ENCODE measurements at regions not wholly inside any gene's neighbourhood (a gene's known extent, or its start where the extent isn't known, plus 50 kb on each side); places are given as distances from the start of the nearest gene placed in this dataset.

- no peaks in the 10 kb centered on the region for H3K36me3 Mint-ChIP-seq
- ATAC-seq (peak; percentile 15 to 53 (median 47)), DNase-seq (peak; percentile 52 to 57)
- WGBS (ENCODE audit: insufficient coverage) = 29% methylated on average over 35 of the region's 35 CpGs
- TF ChIP-seq CTCF (IDR thresholded peaks at IDR 0.05) = no peak
- H3K27me3 Mint-ChIP-seq (ENCODE audit: low read depth in 2 of 2) = no peaks in the 10 kb centered on the region
- H3K4me1 Mint-ChIP-seq = peaks cover 36 to 62% of the 10 kb centered on the region in 2 donors
- H3K9me3 Mint-ChIP-seq = no peaks in the 10 kb centered on the region
- peaks cover 17% of the 10 kb centered on the region for H3K36me3 ChIP-seq (ENCODE audit: control insufficient read depth, insufficient read depth, low read length)
- peak overlapping the region; percentile 63 for H3K4me3 Mint-ChIP-seq
- peak overlapping the region; percentile 67 for H3K27ac ChIP-seq (ENCODE audit: low read length)
- H3K27ac Mint-ChIP-seq = peak overlapping the region; percentile 62 to 82
- no peaks in the 10 kb centered on the region for H3K9me3 ChIP-seq (ENCODE audit: control insufficient read depth, insufficient read depth, low read length)
- no peak overlapping the region for H3K4me3 ChIP-seq (ENCODE audit: low read length)
- peaks cover 59% of the 10 kb centered on the region for H3K4me1 ChIP-seq (ENCODE audit: control insufficient read depth, insufficient read depth, low read length)
- H3K27me3 ChIP-seq (ENCODE audit: control insufficient read depth, insufficient read depth, low read length) = no peaks in the 10 kb centered on the region
- intact Hi-C loops (cut with micrococcal nuclease) = no loop called here
Observed at GRCh38 chr12:124391340-124392261, 96.7 kb downstream of the RFLNA start.

- peaks cover 59% of the 10 kb centered on the region for H3K4me1 ChIP-seq (ENCODE audit: control insufficient read depth, insufficient read depth, low read length)
- no peaks in the 10 kb centered on the region for H3K9me3 ChIP-seq (ENCODE audit: control insufficient read depth, insufficient read depth, low read length)
- Mint-ChIP-seq H3K9me3 (no peaks in the 10 kb centered on the region), H3K4me3 (peak overlapping the region; percentile 63), H3K27ac (peak overlapping the region in 1 of 2 donors; percentile 82), H3K4me1 (peaks cover 36 to 62% of the 10 kb centered on the region in 2 donors), H3K27me3 (ENCODE audit: low read depth in 2 of 2) (no peaks in the 10 kb centered on the region), H3K36me3 (no peaks in the 10 kb centered on the region)
- no peaks in the 10 kb centered on the region for H3K27me3 ChIP-seq (ENCODE audit: control insufficient read depth, insufficient read depth, low read length)
- peaks cover 15% of the 10 kb centered on the region for H3K36me3 ChIP-seq (ENCODE audit: control insufficient read depth, insufficient read depth, low read length)
- DNase-seq (no peak), ATAC-seq (peak in 1 of 3 donors; percentile 31)
- peak overlapping the region; percentile 67 for H3K27ac ChIP-seq (ENCODE audit: low read length)
- 59% methylated on average over 26 of the region's 26 CpGs for WGBS (ENCODE audit: insufficient coverage)
- H3K4me3 ChIP-seq (ENCODE audit: low read length) = no peak overlapping the region
- intact Hi-C loops (cut with micrococcal nuclease) = no loop called here
- no peak for TF ChIP-seq CTCF (IDR thresholded peaks at IDR 0.05)
Observed at GRCh38 chr12:124390442-124391097, 95.7 kb downstream of the RFLNA start.

GRCh38 chr12:124389725-124390441 is 95.0 kb downstream of the RFLNA start:
- H3K4me1 ChIP-seq (ENCODE audit: control insufficient read depth, insufficient read depth, low read length) = peaks cover 59% of the 10 kb centered on the region
- intact Hi-C loops (cut with micrococcal nuclease) = loop anchor here (2.0 to 10.0 kb wide), 2 partner anchors 35 to 65 kb away; no protein-coding TSS in a partner anchor
- H3K4me3 ChIP-seq (ENCODE audit: low read length) = no peak overlapping the region

More at GRCh38 chr12:124389725-124390441, 95.0 kb downstream of the RFLNA start:
- no peak for ATAC-seq
- Mint-ChIP-seq H3K4me3 (peak overlapping the region; percentile 58), H3K27ac (peak overlapping the region; percentile 68 to 82), H3K4me1 (peaks cover 36 to 62% of the 10 kb centered on the region in 2 donors), H3K9me3 (no peaks in the 10 kb centered on the region), H3K36me3 (no peaks in the 10 kb centered on the region), H3K27me3 (ENCODE audit: low read depth in 2 of 2) (no peaks in the 10 kb centered on the region)
- Histone ChIP-seq H3K36me3 (ENCODE audit: control insufficient read depth, insufficient read depth, low read length) (peaks cover 20% of the 10 kb centered on the region), H3K27me3 (ENCODE audit: control insufficient read depth, insufficient read depth, low read length) (no peaks in the 10 kb centered on the region), H3K27ac (ENCODE audit: low read length) (no peak overlapping the region), H3K9me3 (ENCODE audit: control insufficient read depth, insufficient read depth, low read length) (no peaks in the 10 kb centered on the region)
- no peak for TF ChIP-seq CTCF (IDR thresholded peaks at IDR 0.05)
- 90% methylated on average over 16 of the region's 16 CpGs for WGBS (ENCODE audit: insufficient coverage)
- DNase-seq = no peak
